CD8-positive, alpha-beta memory T cell (primary cell): ENCODE measurements at regions not wholly inside any gene's neighbourhood (a gene's known extent, or its start where the extent isn't known, plus 50 kb on each side); places are given as distances from the start of the nearest gene placed in this dataset.

Source experiments
- CTCF ChIA-PET: fragments of 350-600 bp; sonication (Branson Sonifier 250); formaldehyde crosslinking; loops from one replicate; lab custom pipeline; 2021; ENCODE audit warnings: antibody characterized with exemption; lab: Charles Lee
- POLR2A ChIA-PET: fragments of 350-600 bp; sonication (Branson Sonifier 250); formaldehyde crosslinking; loops from one replicate; lab custom pipeline; 2021; ENCODE audit warnings: antibody characterized with exemption; lab: Charles Lee
- DNase-seq, 5 donors: peaks; one replicate each; pipeline versions ENCODE4 v3.0.0 to v3.0.0-alpha.2; 2020 to 2022; ENCODE audit warnings: mixed read lengths in 1 of 5
- H3K27ac ChIP-seq: one replicate; pipeline ENCODE4 v1.7.0; 2013; ENCODE audit warnings: low read depth, mild to moderate bottlenecking, low read length, moderate library complexity
- H3K27me3 ChIP-seq: 2 replicates; pipeline ENCODE4 v1.7.0; 2013; ENCODE audit warnings: low read length, mild to moderate bottlenecking; ENCODE audit not compliant: insufficient read depth, poor library complexity, severe bottlenecking
- H3K36me3 ChIP-seq: 2 replicates; pipeline ENCODE4 v1.7.0; 2013; ENCODE audit warnings: mild to moderate bottlenecking, low read length, moderate library complexity; ENCODE audit not compliant: insufficient read depth
- H3K4me1 ChIP-seq: 2 replicates; pipeline ENCODE4 v1.7.0; 2013; ENCODE audit warnings: mild to moderate bottlenecking, low read length, moderate library complexity; ENCODE audit not compliant: insufficient read depth
- H3K4me3 ChIP-seq: 2 replicates; pipeline ENCODE4 v1.7.0; 2013; ENCODE audit warnings: mild to moderate bottlenecking, low read length
- H3K9me3 ChIP-seq: 2 replicates; pipeline ENCODE4 v1.7.0; 2013; ENCODE audit warnings: mild to moderate bottlenecking, low read length
- H3K27ac Mint-ChIP-seq, 8 donors: one replicate each; pipeline ENCODE4 v1.8.0; 2020 to 2021; ENCODE audit warnings: mixed read lengths in 8 of 8, mild to moderate bottlenecking in 6 of 8, inconsistent platforms in 3 of 8, moderate library complexity in 3 of 8
- H3K27me3 Mint-ChIP-seq, 2 donors: one replicate each; pipeline ENCODE4 v1.8.0; 2020 to 2021; ENCODE audit warnings: mixed read lengths in 2 of 2, mild to moderate bottlenecking in 1 of 2, moderate library complexity in 1 of 2
- H3K36me3 Mint-ChIP-seq, 3 donors: one replicate each; pipeline ENCODE4 v1.8.0; 2020 to 2021; ENCODE audit warnings: mixed read lengths in 3 of 3, inconsistent platforms in 1 of 3, mild to moderate bottlenecking in 1 of 3
- H3K4me1 Mint-ChIP-seq, 3 donors: one replicate each; pipeline ENCODE4 v1.8.0; 2020 to 2021; ENCODE audit warnings: mixed read lengths in 3 of 3, inconsistent platforms in 1 of 3, mild to moderate bottlenecking in 1 of 3
- H3K4me3 Mint-ChIP-seq, 7 donors: one replicate each; pipeline ENCODE4 v1.8.0; 2020 to 2021; ENCODE audit warnings: mixed read lengths in 7 of 7, mild to moderate bottlenecking in 6 of 7, moderate library complexity in 4 of 7, inconsistent platforms in 2 of 7
- H3K9me3 Mint-ChIP-seq, 5 donors: one replicate each; pipeline ENCODE4 v1.8.0; 2020 to 2022; ENCODE audit warnings: mixed read lengths in 5 of 5, mild to moderate bottlenecking in 3 of 5, moderate library complexity in 2 of 5, inconsistent platforms in 1 of 5

GRCh38 chrX:10064736-10065135, 92.0 kb upstream of the CLCN4 start:
- H3K36me3 Mint-ChIP-seq: peaks cover 2 to 37% (median 9%) of the 10 kb centered on the region in 3 donors
- POLR2A ChIA-PET: no interaction called here
- H3K9me3 Mint-ChIP-seq: no peaks in the 10 kb centered on the region
- CTCF ChIA-PET: no interaction called here
- no peak for DNase-seq
- Histone ChIP-seq H3K4me3 (no peak overlapping the region), H3K4me1 (no peaks in the 10 kb centered on the region), H3K9me3 (no peaks in the 10 kb centered on the region), H3K36me3 (no peaks in the 10 kb centered on the region), H3K27ac (no peak overlapping the region), H3K27me3 (no peaks in the 10 kb centered on the region)
- no peak overlapping the region for H3K27ac Mint-ChIP-seq
- no peak overlapping the region for H3K4me3 Mint-ChIP-seq
- peaks cover 0 to 3% of the 10 kb centered on the region in 2 donors for H3K27me3 Mint-ChIP-seq
- peaks cover 0 to 8% (median 3%) of the 10 kb centered on the region in 3 donors for H3K4me1 Mint-ChIP-seq

DNA sequence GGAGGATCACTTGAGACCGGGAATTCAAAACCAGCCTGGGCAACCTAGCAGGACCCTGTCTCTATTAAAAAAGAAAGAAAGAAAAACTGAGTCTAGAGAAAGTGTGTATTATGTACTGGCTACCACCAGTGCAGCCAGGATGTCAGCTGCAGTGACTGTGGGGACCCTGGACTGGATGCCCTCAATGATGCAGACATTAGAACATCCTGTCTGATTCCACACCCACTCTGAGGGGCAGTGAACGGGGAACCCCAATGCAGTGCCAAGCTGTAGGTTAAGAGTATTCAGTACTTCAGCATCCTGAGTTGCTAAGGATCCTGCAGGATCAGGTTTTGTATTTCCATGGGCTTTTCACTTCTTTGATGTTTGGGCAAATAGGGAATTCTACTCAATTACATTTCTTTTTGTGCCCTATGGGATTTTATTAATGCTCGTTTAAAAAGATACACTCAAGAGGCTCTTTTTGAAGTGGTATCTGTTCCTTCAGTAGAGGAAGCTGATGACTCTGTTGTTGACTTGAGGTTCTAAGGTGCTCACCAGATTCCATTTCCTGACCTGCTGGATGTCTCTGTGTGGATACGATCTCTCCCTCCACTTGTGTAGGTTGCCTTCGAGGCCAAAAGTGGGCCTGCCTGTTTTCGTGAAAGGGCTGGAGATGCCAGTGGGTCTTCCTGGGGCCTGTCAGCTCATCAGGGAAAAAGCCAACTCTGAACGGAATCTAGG, 85.9 kb upstream of the CLCN4 start:
- H3K4me3 Mint-ChIP-seq: no peak overlapping the region
- CTCF ChIA-PET: interaction anchor here (1.4 kb wide), 1 partner anchor 9 kb away, joined by 4 read pairs; no protein-coding TSS in a partner anchor
- H3K27me3 ChIP-seq: no peaks in the 10 kb centered on the region
- H3K4me1 ChIP-seq: peaks cover 10% of the 10 kb centered on the region
- no peaks in the 10 kb centered on the region for H3K36me3 ChIP-seq
- peaks cover 0 to 3% of the 10 kb centered on the region in 2 donors for H3K27me3 Mint-ChIP-seq
- H3K36me3 Mint-ChIP-seq: peaks cover 0 to 38% (median 9%) of the 10 kb centered on the region in 3 donors
- H3K4me3 ChIP-seq: no peak overlapping the region
- POLR2A ChIA-PET: no interaction called here
- H3K9me3 Mint-ChIP-seq: no peaks in the 10 kb centered on the region
- H3K9me3 ChIP-seq: no peaks in the 10 kb centered on the region
- H3K27ac ChIP-seq: no peak overlapping the region
- peaks cover 0 to 9% (median 9%) of the 10 kb centered on the region in 3 donors for H3K4me1 Mint-ChIP-seq
- no peak overlapping the region for H3K27ac Mint-ChIP-seq
- no peak for DNase-seq

GRCh38 chrX:10071451-10072144, 85.2 kb upstream of the CLCN4 start:
- DNase-seq: no peak
- Mint-ChIP-seq H3K36me3 (peaks cover 0 to 31% (median 5%) of the 10 kb centered on the region in 3 donors), H3K27me3 (peaks cover 0 to 3% of the 10 kb centered on the region in 2 donors), H3K4me3 (no peak overlapping the region), H3K4me1 (peaks cover 0 to 9% (median 9%) of the 10 kb centered on the region in 3 donors), H3K9me3 (no peaks in the 10 kb centered on the region), H3K27ac (no peak overlapping the region)
- Histone ChIP-seq H3K9me3 (no peaks in the 10 kb centered on the region), H3K4me1 (peaks cover 10% of the 10 kb centered on the region), H3K27me3 (no peaks in the 10 kb centered on the region), H3K27ac (no peak overlapping the region), H3K4me3 (no peak overlapping the region), H3K36me3 (no peaks in the 10 kb centered on the region)
- CTCF ChIA-PET: interaction anchor here (1.4 kb wide), 1 partner anchor 8 kb away, joined by 4 read pairs; no protein-coding TSS in a partner anchor
- POLR2A ChIA-PET: no interaction called here

- CTCF ChIA-PET: interaction anchor here (0.8 to 1.2 kb wide), 2 partner anchors 23 to 38 kb away, joined by 3 to 4 read pairs; no protein-coding TSS in a partner anchor
Measured at GRCh38 chrX:10072786-10073568, 83.8 kb upstream of the CLCN4 start.

GRCh38 chrX:10073671-10074070, 83.1 kb upstream of the CLCN4 start:
- Histone ChIP-seq H3K27me3 (no peaks in the 10 kb centered on the region), H3K27ac (no peak overlapping the region), H3K9me3 (no peaks in the 10 kb centered on the region), H3K4me3 (no peak overlapping the region), H3K36me3 (no peaks in the 10 kb centered on the region), H3K4me1 (peaks cover 10% of the 10 kb centered on the region)
- Mint-ChIP-seq H3K9me3 (no peaks in the 10 kb centered on the region), H3K27me3 (peaks cover 0 to 3% of the 10 kb centered on the region in 2 donors), H3K27ac (no peak overlapping the region), H3K36me3 (peaks cover 0 to 13% (median 0%) of the 10 kb centered on the region in 3 donors), H3K4me1 (peaks cover 4 to 25% (median 15%) of the 10 kb centered on the region in 3 donors), H3K4me3 (no peak overlapping the region)
- POLR2A ChIA-PET: no interaction called here
- CTCF ChIA-PET: no interaction called here
- DNase-seq: no peak

More at GRCh38 chrX:10072786-10073568, 83.8 kb upstream of the CLCN4 start:
- H3K36me3 Mint-ChIP-seq: peaks cover 0 to 18% (median 0%) of the 10 kb centered on the region in 3 donors
- Histone ChIP-seq H3K4me3 (no peak overlapping the region), H3K36me3 (no peaks in the 10 kb centered on the region), H3K9me3 (no peaks in the 10 kb centered on the region), H3K4me1 (peaks cover 10% of the 10 kb centered on the region), H3K27me3 (no peaks in the 10 kb centered on the region), H3K27ac (no peak overlapping the region)
- DNase-seq: no peak
- no peak overlapping the region for H3K4me3 Mint-ChIP-seq
- H3K9me3 Mint-ChIP-seq: no peaks in the 10 kb centered on the region
- no peak overlapping the region for H3K27ac Mint-ChIP-seq
- peaks cover 4 to 20% (median 15%) of the 10 kb centered on the region in 3 donors for H3K4me1 Mint-ChIP-seq
- H3K27me3 Mint-ChIP-seq: peaks cover 0 to 3% of the 10 kb centered on the region in 2 donors
- POLR2A ChIA-PET: no interaction called here

DNA sequence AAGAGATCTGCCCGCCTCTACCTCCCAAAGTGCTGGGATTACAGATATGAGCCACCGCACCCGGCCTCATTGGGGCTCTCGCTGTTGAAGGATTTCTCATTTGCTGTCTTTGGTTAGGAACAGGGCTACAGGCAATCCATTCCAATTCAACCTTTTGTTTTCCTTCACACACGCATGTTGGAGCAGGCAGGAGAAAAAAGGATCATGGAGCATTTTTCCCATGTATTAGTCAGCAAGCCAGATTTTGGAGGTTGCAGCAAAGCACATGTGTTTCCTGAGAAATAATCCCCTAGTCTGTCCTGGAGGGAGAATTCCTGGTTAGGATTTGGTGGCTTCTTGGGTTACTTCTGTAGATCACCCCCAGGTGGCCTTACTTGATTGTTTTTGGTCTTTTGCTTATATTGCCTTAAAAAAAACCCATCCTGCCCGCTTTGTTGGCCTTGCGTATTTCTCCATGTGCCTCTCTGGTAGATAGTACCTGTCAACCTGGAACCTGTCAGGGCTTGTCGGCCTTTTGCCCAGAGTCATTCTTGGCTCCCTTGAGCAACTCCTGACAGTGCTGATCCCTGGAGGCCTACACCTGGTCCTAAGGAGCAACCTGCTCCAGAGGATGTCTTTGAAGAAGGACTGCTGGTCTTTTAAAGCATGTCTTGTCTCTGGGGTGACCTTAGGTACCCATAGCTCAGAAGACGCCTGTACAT, 82.4 kb upstream of the CLCN4 start:
- H3K4me3 Mint-ChIP-seq: no peak overlapping the region
- POLR2A ChIA-PET: no interaction called here
- no peaks in the 10 kb centered on the region for H3K9me3 ChIP-seq
- CTCF ChIA-PET: no interaction called here
- peaks cover 0 to 15% (median 3%) of the 10 kb centered on the region in 3 donors for H3K36me3 Mint-ChIP-seq
- no peaks in the 10 kb centered on the region for H3K36me3 ChIP-seq
- H3K27me3 ChIP-seq: no peaks in the 10 kb centered on the region
- no peak for DNase-seq
- H3K4me1 ChIP-seq: peaks cover 10% of the 10 kb centered on the region
- H3K27me3 Mint-ChIP-seq: peaks cover 0 to 3% of the 10 kb centered on the region in 2 donors
- H3K4me1 Mint-ChIP-seq: peaks cover 4 to 25% (median 15%) of the 10 kb centered on the region in 3 donors
- no peak overlapping the region for H3K4me3 ChIP-seq
- H3K9me3 Mint-ChIP-seq: no peaks in the 10 kb centered on the region
- H3K27ac Mint-ChIP-seq: no peak overlapping the region
- no peak overlapping the region for H3K27ac ChIP-seq

GRCh38 chrX:10076765-10077164, 80.0 kb upstream of the CLCN4 start:
- no peak overlapping the region for H3K27ac Mint-ChIP-seq
- no peaks in the 10 kb centered on the region for H3K27me3 Mint-ChIP-seq
- Histone ChIP-seq H3K4me3 (no peak overlapping the region), H3K9me3 (no peaks in the 10 kb centered on the region), H3K4me1 (no peaks in the 10 kb centered on the region), H3K36me3 (no peaks in the 10 kb centered on the region), H3K27me3 (no peaks in the 10 kb centered on the region), H3K27ac (no peak overlapping the region)
- no peaks in the 10 kb centered on the region for H3K9me3 Mint-ChIP-seq
- H3K36me3 Mint-ChIP-seq: peaks cover 0 to 26% (median 4%) of the 10 kb centered on the region in 3 donors
- no peak overlapping the region for H3K4me3 Mint-ChIP-seq
- ChIA-PET POLR2A (interaction anchor here (1.2 kb wide), 1 partner anchor 35 kb away, joined by 4 read pairs; no protein-coding TSS in a partner anchor), CTCF (interaction anchor here (1.5 to 2.1 kb wide), 5 partner anchors 35 to 79 kb away, joined by 6 to 9 read pairs (median 8); no protein-coding TSS in a partner anchor)
- no peak for DNase-seq
- H3K4me1 Mint-ChIP-seq: peaks cover 4 to 15% (median 6%) of the 10 kb centered on the region in 3 donors
